ENCODE measurements at regions not wholly inside any gene's neighbourhood (a gene's known extent, or its start where the extent isn't known, plus 50 kb on each side); places are given as distances from the start of the nearest gene placed in this dataset.

DNA sequence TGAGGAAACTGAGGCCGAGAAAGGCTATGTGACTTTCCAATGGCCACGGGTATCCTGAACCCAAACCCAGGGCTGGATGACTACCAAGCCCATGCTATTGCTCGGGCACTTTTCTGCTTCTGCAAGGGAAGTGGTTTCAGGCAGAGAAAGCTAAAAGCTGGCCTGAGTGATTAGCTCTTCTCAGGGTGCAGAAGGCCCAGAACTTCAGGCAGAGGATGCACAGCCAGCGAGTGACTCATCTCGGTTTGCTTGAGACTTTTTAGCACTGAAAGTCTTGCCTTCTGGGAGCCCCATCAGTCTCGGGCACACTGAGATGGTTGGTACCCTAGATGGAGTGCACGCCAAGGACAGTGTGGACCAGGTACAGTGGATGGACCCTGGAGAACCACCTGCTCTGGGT lies 129.5 kb upstream of the SDK2 start:
- Histone ChIP-seq H3K27ac (no peak overlapping the region), H3K27me3 (no peaks in the 10 kb centered on the region), H3K9me3 (no peaks in the 10 kb centered on the region), H3K4me3 (no peak overlapping the region), H3K4me1 (peaks cover 0 to 19% (median 16%) of the 10 kb centered on the region in 4 donors), H3K36me3 (no peaks in the 10 kb centered on the region)
- WGBS, 2 donors: 71 to 83% methylated on average over 7 of the region's 7 CpGs
- no peak for TF ChIP-seq POLR2AphosphoS5 (IDR thresholded peaks at IDR 0.05)
- DNase-seq: no peak
- intact Hi-C loops (cut with DNase I): no loop called here

DNA sequence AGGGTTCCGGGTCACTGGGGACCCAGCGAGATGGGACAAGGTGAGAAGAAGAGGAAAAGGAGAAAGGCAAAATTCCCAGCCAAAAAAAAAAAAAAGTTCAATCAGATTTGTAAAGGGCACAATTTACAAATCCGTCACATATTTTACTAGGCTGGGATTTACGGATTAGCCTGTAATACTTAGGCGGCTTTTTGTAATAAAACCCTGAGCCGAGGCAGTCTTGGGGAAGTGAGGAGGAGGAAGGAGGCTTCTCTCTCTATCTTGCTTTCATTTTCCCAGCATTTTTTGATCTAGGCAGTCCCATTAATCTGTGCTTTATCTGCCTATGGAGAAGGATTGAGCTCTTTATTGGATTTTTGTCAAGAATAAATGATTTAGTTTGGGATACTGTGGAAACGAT lies 130.6 kb upstream of the SDK2 start:
- H3K4me1 ChIP-seq: peaks cover 0 to 19% (median 16%) of the 10 kb centered on the region in 4 donors
- H3K36me3 ChIP-seq: no peaks in the 10 kb centered on the region
- intact Hi-C loops (cut with DNase I): no loop called here
- DNase-seq: no peak
- no peak overlapping the region for H3K27ac ChIP-seq
- TF ChIP-seq EP300 (IDR thresholded peaks at IDR 0.05) (no peak), POLR2AphosphoS5 (IDR thresholded peaks at IDR 0.05) (no peak), POLR2A (IDR thresholded peaks at IDR 0.05) (no peak)
- TF ChIP-seq, protein P1, sequence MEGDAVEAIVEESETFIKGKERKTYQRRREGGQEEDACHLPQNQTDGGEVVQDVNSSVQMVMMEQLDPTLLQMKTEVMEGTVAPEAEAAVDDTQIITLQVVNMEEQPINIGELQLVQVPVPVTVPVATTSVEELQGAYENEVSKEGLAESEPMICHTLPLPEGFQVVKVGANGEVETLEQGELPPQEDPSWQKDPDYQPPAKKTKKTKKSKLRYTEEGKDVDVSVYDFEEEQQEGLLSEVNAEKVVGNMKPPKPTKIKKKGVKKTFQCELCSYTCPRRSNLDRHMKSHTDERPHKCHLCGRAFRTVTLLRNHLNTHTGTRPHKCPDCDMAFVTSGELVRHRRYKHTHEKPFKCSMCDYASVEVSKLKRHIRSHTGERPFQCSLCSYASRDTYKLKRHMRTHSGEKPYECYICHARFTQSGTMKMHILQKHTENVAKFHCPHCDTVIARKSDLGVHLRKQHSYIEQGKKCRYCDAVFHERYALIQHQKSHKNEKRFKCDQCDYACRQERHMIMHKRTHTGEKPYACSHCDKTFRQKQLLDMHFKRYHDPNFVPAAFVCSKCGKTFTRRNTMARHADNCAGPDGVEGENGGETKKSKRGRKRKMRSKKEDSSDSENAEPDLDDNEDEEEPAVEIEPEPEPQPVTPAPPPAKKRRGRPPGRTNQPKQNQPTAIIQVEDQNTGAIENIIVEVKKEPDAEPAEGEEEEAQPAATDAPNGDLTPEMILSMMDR (IDR thresholded peaks at IDR 0.05): no peak
- H3K4me3 ChIP-seq: no peak overlapping the region
- 59 to 73% methylated on average over 7 of the region's 7 CpGs for WGBS, 2 donors
- no peaks in the 10 kb centered on the region for H3K9me3 ChIP-seq
- H3K27me3 ChIP-seq: no peaks in the 10 kb centered on the region

DNA sequence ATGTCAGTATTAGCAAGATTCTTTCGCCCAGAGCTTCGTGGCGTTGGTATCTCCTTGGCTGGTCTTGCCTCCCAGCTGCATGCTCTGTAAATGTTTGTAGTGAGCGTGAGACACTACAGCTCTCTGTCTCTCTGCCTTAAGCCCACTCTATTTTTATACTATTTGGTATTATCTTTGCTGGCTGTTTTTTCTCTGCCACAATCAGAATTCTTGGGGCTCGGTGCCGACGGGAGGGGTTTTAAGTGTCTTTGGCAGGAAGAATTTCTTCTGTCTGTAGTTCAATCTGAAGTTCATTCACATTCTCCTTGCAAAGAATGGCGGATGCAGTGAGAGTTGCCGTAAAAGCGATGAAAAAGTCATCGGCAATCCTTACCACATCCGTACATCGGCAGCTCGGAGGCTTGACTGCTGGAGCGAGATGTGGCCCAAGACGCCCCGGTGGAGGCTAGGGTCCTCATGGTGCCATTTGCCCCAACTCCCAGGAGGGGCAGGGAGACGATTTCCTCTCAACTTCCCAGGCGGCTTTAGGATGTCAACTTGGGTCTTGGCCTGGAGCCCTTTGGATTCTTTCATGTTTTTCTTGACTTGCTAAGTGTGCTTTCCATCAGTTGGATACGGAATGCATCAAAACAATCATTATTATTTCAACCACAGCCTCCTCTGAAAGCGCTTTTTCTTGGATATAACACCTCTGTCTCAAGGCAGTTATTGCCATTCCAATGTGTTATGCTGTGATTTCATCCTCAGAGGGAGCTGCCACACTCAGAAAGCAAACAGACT lies 132.3 kb upstream of the SDK2 start:
- 83 to 92% methylated on average over 21 of the region's 21 CpGs for WGBS, 2 donors
- intact Hi-C loops (cut with DNase I): no loop called here

DNA sequence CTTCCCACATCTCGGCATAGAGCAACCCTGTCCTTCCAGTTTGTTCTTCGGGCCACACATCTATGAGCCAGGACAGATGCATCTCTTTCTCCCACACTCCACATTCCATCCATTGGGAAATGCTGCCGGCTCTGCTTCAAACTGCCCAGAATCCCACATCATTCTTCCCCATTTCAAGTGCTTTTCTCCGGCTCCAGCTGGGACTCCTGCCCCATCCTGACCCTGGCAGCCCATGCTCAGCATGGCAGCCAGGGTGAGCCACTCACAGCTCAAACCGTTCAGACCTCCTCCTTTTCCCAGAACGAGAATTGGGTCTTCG lies 132.8 kb upstream of the SDK2 start:
- Histone ChIP-seq H3K4me3 (no peak overlapping the region), H3K27me3 (no peaks in the 10 kb centered on the region), H3K4me1 (no peaks in the 10 kb centered on the region), H3K27ac (no peak overlapping the region), H3K9me3 (no peaks in the 10 kb centered on the region), H3K36me3 (no peaks in the 10 kb centered on the region)
- 65% methylated on average over 7 of the region's 7 CpGs for WGBS, 2 donors
- TF ChIP-seq POLR2AphosphoS5 (IDR thresholded peaks at IDR 0.05): no peak
- TF ChIP-seq POLR2A (IDR thresholded peaks at IDR 0.05): no peak
- TF ChIP-seq, protein P1 (IDR thresholded peaks at IDR 0.05): no peak
- no peak for TF ChIP-seq EP300 (IDR thresholded peaks at IDR 0.05)
- intact Hi-C loops (cut with DNase I): no loop called here
- DNase-seq: no peak

More for the DNA sequence above, 132.3 kb upstream of the SDK2 start:
- no peak for TF ChIP-seq POLR2A (IDR thresholded peaks at IDR 0.05)
- no peak for TF ChIP-seq EP300 (IDR thresholded peaks at IDR 0.05)
- TF ChIP-seq POLR2AphosphoS5 (IDR thresholded peaks at IDR 0.05): no peak
- TF ChIP-seq, protein P1 (IDR thresholded peaks at IDR 0.05): no peak
- Histone ChIP-seq H3K9me3 (no peaks in the 10 kb centered on the region), H3K36me3 (no peaks in the 10 kb centered on the region), H3K27me3 (no peaks in the 10 kb centered on the region), H3K4me3 (no peak overlapping the region), H3K4me1 (peaks cover 0 to 3% (median 1%) of the 10 kb centered on the region in 4 donors), H3K27ac (no peak overlapping the region)
- DNase-seq: no peak

DNA sequence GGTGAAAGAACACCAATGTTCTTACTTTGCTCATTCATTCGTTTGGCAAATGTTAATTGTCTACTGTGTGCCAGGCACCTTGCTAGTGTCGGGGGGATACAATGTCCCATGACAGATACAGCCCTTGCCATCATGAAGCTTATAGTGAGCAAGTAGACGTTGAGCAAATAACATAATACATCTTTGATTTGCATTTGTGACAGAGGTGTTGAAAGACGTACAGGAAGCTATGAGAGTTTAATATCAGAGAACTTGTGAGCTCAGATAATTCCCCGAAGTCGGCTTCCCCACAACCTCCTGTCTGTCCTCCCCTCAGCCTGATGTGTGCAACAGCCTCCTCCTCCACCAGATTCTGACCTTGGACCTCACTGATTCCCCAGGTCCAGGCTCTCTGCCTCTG lies 138.0 kb upstream of the SDK2 start:
- DNase-seq: no peak
- WGBS, 2 donors: 15 to 54% methylated on average over 6 of the region's 6 CpGs

More for the DNA sequence above, 138.0 kb upstream of the SDK2 start:
- intact Hi-C loops (cut with DNase I): no loop called here
- Histone ChIP-seq H3K36me3 (no peaks in the 10 kb centered on the region), H3K27ac (no peak overlapping the region), H3K4me3 (no peak overlapping the region), H3K4me1 (no peaks in the 10 kb centered on the region), H3K9me3 (no peaks in the 10 kb centered on the region), H3K27me3 (peaks cover 0 to 47% (median 17%) of the 10 kb centered on the region in 3 donors)
- TF ChIP-seq POLR2A (IDR thresholded peaks at IDR 0.05): no peak
- TF ChIP-seq, protein P1 (IDR thresholded peaks at IDR 0.05): no peak
- no peak for TF ChIP-seq EP300 (IDR thresholded peaks at IDR 0.05)
- no peak for TF ChIP-seq POLR2AphosphoS5 (IDR thresholded peaks at IDR 0.05)
